SIG-M5 treated with dmso at 0.1 percent for 504 hours (cell line): ENCODE measurements at regions not wholly inside any gene's neighbourhood (a gene's known extent, or its start where the extent isn't known, plus 50 kb on each side); places are given as distances from the start of the nearest gene placed in this dataset.
A peak's percentile ranks its signal among the peaks of the same experiment; 100 is the strongest.

Source experiments
- DNase-seq: peaks from one replicate; lab custom pipeline; 2025; ENCODE audit not compliant: unreplicated experiment; lab: John Stamatoyannopoulos, UW

DNA sequence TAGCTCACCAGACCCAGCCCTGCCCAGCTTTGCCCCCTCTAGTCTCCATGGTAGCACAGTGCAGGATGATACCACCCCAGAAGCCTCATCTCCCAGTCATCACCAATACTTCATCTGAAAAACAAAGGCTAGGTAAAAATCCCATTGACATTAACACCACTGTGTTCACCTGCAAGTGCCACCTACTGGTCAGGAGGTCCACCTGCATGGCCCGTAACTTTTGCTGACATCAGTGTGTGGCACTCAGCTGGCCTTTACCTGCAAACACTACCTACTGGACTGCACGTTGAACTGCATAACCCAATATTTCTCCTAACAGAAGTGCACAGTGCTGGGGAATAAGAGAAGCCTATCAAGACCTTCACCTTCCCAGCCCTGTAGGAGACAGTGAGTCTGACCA is 234.7 kb upstream of the ADGRB3 start:
- DNase-seq = no peak

DNA sequence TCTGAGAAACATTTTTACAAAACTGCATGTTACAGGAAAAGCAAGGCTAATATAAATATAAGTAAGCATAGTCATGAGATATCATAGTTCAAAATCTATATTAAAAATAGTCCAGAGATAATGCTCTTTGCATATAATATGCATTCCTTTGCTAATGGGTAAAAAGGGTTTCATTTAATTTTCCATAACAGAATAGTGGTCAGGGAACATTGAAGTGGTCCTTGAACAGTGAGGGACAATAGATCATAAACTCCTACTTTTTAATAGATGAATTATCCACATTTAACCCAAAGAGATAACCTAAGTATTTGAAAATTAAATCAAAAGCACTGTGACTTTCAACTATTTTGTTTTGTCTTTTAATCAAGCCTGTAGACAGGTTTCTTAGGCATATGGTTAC is 243.1 kb upstream of the ADGRB3 start:
- DNase-seq = no peak

DNA sequence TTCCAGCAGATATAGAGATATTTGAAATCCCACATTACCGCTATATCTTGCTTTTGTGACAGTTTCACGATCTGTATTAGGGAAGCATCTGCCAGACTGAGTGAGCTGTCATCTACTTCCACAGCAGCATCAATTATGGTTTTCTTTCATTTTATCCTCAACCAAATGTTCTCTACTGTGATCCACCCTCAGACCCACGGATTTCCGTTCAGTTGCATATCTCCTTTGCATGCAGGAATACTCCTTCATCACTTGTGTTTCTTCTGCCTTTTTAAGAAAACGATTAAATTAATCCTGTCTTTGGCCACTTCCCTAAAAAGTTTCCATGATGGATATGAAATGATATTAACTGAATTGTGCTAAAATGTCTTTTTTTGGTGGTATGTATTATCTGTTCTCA is 262.1 kb upstream of the ADGRB3 start:
- DNase-seq = no peak

- DNase-seq = no peak
Observed at GRCh38 chr6:68368845-68369244, 266.2 kb upstream of the ADGRB3 start.

GRCh38 chr6:68364271-68364805 is 270.7 kb upstream of the ADGRB3 start:
- DNase-seq = no peak

GRCh38 chr6:68343901-68344300 is 291.2 kb upstream of the ADGRB3 start:
- DNase-seq = peak; percentile 58

DNA sequence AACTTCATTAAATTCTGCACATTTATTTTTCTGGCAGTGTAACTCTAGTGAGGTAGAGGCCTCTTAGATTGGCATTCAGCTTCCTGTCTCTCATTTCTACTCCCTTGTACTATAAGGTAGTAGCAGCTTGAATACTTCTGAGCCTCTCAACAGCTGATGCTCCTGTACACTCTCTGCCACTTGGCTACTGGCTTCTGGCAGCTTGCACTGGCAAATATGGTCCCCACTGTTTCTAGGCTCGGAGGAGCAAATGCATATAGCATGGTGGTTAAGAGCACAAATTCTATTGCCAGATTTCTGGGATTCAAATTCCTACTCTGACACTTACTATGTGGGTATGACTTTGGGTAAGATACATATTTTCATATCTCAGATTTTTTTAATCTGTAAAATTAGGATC is 292.8 kb upstream of the ADGRB3 start:
- no peak for DNase-seq

GRCh38 chr6:68339488-68340131 is 295.5 kb upstream of the ADGRB3 start:
- no peak for DNase-seq

- no peak for DNase-seq
Observed at GRCh38 chr6:68333442-68333841, 301.6 kb upstream of the ADGRB3 start.

DNA sequence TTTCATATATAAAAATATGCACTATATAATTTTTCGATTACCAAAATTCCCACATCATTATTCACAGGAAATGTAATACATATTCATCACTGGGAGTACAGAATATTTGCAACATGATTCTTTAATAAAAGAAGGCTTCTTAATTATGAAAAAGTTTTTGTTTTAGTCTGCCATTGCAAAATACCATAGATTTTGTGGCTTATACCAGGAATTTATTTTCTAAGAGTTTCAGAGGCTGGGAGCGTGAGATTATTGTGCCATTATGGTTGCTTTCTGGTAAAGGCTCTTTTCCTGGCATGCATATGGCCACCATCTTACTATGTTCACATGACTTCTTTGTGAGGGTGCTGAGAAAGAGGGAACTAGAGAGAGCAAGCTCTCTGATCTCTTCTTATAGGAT is 306.9 kb upstream of the ADGRB3 start:
- DNase-seq = no peak

- DNase-seq = no peak
Observed at GRCh38 chr6:68326762-68327161, 308.3 kb upstream of the ADGRB3 start.

DNA sequence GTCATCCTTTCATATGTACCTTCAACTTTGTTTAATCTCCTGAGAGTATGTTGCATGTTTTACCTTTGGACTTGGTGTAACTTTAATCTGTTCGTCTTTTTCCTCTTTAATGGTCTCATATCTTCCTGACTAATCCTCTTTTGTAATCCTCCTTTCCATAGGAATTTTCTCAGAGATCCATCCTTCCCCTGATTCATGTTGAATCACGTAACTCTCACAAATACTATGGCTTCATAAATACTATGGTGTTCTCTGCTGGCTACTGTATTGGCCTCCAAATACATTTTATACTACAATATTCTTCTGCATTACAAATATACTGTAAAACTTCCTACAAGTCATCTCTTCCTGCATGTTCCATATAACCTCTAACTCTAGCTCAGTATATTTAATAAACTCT is 317.7 kb upstream of the ADGRB3 start:
- DNase-seq = no peak

GRCh38 chr6:68313911-68314310 is 321.2 kb upstream of the ADGRB3 start:
- peak; percentile 1 for DNase-seq

- no peak for DNase-seq
Observed at GRCh38 chr6:68307301-68307700, 327.8 kb upstream of the ADGRB3 start.

GRCh38 chr6:68296126-68296525 is 339.0 kb upstream of the ADGRB3 start:
- DNase-seq = no peak

DNA sequence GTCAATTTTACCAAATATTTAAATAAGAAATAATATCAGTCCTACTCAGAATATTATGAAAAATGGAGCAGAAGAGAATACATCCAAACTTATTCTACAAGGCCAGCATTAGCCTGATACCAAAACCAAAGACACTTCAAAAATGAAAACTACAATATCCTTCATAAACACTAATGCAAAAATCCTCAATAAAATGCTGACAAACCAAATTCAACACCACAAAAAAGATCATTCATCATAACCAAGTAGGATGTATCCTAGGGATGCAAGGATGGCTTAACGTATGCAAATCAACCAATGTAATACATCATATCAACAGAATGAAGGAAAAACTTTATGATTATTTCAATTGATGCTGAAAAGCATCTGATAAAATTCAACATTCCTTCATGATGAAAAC is 352.4 kb upstream of the ADGRB3 start:
- no peak for DNase-seq

GRCh38 chr6:68279793-68280557 is 355.1 kb upstream of the ADGRB3 start:
- DNase-seq = no peak

GRCh38 chr6:68273297-68273696 is 361.8 kb upstream of the ADGRB3 start:
- DNase-seq = no peak

GRCh38 chr6:68256391-68256790 is 378.7 kb upstream of the ADGRB3 start:
- DNase-seq = no peak

DNA sequence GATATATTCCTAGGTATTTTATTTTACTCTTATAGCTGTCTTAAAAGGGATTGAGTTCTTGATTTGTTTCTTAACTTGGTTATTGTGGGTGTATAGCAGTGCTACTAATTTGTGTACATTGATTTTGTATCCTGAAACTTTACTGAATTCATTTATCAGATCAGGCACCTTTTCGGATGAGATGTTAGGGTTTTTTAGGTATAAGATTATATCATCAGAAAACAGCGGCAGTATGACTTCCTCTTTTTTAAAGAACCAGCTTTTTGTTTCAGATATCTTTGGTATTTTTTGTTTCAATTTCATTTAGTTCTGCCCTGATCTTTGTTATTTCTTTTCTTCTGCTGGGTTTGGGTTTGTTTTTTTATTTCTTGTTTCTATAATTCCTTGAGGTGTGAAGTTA is 382.4 kb upstream of the ADGRB3 start:
- no peak for DNase-seq

- no peak for DNase-seq
Observed at GRCh38 chr6:68247782-68248181, 387.3 kb upstream of the ADGRB3 start.

DNA sequence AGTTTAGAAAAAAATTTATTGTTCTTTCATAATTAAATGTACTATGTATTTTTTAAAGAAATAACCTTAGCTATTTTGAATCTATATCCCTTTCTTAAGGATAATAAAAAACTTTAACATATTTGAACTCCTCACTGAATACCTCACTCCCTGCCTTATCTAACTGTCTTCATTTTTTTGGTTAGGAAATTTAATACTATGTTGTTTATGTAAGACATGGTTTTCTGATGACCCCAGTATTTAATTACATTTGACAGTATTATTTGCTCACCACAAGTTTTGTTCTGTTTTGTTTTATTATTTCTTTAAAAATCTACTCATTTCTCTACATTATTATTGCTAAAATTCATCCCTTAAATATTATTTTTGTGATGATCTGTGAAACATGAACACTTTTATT is 394.4 kb upstream of the ADGRB3 start:
- no peak for DNase-seq

DNA sequence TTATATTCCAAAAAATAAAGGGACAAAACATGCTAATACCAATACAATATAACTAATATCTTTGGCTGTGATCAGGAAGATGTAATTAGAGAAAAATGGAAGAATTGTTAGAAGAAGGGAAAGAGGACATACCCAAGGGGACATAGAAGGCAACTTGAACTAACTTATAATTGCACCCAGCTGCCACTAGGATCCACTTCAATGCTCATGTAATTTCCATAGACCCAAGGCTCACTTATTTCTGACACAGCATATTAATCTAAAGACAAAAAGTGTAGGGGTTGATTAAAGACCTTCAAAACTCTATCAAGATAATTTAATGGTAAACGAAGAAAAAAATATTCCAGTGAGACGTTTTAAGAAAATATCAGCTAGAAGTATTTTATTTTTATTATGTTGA is 396.0 kb upstream of the ADGRB3 start:
- no peak for DNase-seq
